ENCODE measurements at regions not wholly inside any gene's neighbourhood (a gene's known extent, or its start where the extent isn't known, plus 50 kb on each side); places are given as distances from the start of the nearest gene placed in this dataset.

GRCh38 chr2:176755537-176756135 lies 457.0 kb upstream of the HNRNPA3 start:
- Mint-ChIP-seq H3K4me3 (ENCODE audit: unreplicated experiment) (no peak overlapping the region), H3K27me3 (ENCODE audit: unreplicated experiment) (peaks cover 3% of the 10 kb centered on the region), H3K9me3 (ENCODE audit: unreplicated experiment) (no peaks in the 10 kb centered on the region), H3K36me3 (ENCODE audit: unreplicated experiment) (no peaks in the 10 kb centered on the region), H3K27ac (ENCODE audit: unreplicated experiment) (no peak overlapping the region), H3K4me1 (ENCODE audit: low read depth, unreplicated experiment) (no peaks in the 10 kb centered on the region)
- no peak for DNase-seq
- TF ChIP-seq CTCF (IDR thresholded peaks at IDR 0.05; ENCODE audit: partially characterized antibody, unreplicated experiment), result no peak

GRCh38 chr2:176758426-176758825 lies 454.2 kb upstream of the HNRNPA3 start:
- Mint-ChIP-seq H3K27ac (ENCODE audit: unreplicated experiment) (no peak overlapping the region), H3K4me1 (ENCODE audit: low read depth, unreplicated experiment) (no peaks in the 10 kb centered on the region), H3K36me3 (ENCODE audit: unreplicated experiment) (no peaks in the 10 kb centered on the region), H3K9me3 (ENCODE audit: unreplicated experiment) (no peaks in the 10 kb centered on the region), H3K4me3 (ENCODE audit: unreplicated experiment) (no peak overlapping the region), H3K27me3 (ENCODE audit: unreplicated experiment) (peaks cover 3% of the 10 kb centered on the region)
- no peak for TF ChIP-seq CTCF (IDR thresholded peaks at IDR 0.05; ENCODE audit: partially characterized antibody, unreplicated experiment)
- no peak for DNase-seq

- Mint-ChIP-seq H3K36me3 (ENCODE audit: unreplicated experiment) (no peaks in the 10 kb centered on the region), H3K4me3 (ENCODE audit: unreplicated experiment) (no peak overlapping the region), H3K9me3 (ENCODE audit: unreplicated experiment) (no peaks in the 10 kb centered on the region), H3K27ac (ENCODE audit: unreplicated experiment) (no peak overlapping the region), H3K27me3 (ENCODE audit: unreplicated experiment) (no peaks in the 10 kb centered on the region), H3K4me1 (ENCODE audit: low read depth, unreplicated experiment) (no peaks in the 10 kb centered on the region)
- TF ChIP-seq CTCF (IDR thresholded peaks at IDR 0.05; ENCODE audit: partially characterized antibody, unreplicated experiment), result no peak
- no peak for DNase-seq
Observed at GRCh38 chr2:176760439-176760838, 452.2 kb upstream of the HNRNPA3 start.

- Mint-ChIP-seq H3K27me3 (ENCODE audit: unreplicated experiment) (no peaks in the 10 kb centered on the region), H3K27ac (ENCODE audit: unreplicated experiment) (no peak overlapping the region), H3K4me1 (ENCODE audit: low read depth, unreplicated experiment) (no peaks in the 10 kb centered on the region), H3K4me3 (ENCODE audit: unreplicated experiment) (no peak overlapping the region), H3K36me3 (ENCODE audit: unreplicated experiment) (no peaks in the 10 kb centered on the region), H3K9me3 (ENCODE audit: unreplicated experiment) (no peaks in the 10 kb centered on the region)
- DNase-seq, result no peak
- no peak for TF ChIP-seq CTCF (IDR thresholded peaks at IDR 0.05; ENCODE audit: partially characterized antibody, unreplicated experiment)
Observed at GRCh38 chr2:176763130-176763529, 449.5 kb upstream of the HNRNPA3 start.

GRCh38 chr2:176763851-176764404 lies 448.7 kb upstream of the HNRNPA3 start:
- no peak for DNase-seq
- H3K27me3 Mint-ChIP-seq (ENCODE audit: unreplicated experiment), result no peaks in the 10 kb centered on the region
- no peaks in the 10 kb centered on the region for H3K9me3 Mint-ChIP-seq (ENCODE audit: unreplicated experiment)
- H3K27ac Mint-ChIP-seq (ENCODE audit: unreplicated experiment), result no peak overlapping the region
- H3K4me1 Mint-ChIP-seq (ENCODE audit: low read depth, unreplicated experiment), result no peaks in the 10 kb centered on the region
- no peak overlapping the region for H3K4me3 Mint-ChIP-seq (ENCODE audit: unreplicated experiment)
- TF ChIP-seq CTCF (IDR thresholded peaks at IDR 0.05; ENCODE audit: partially characterized antibody, unreplicated experiment), result no peak
- H3K36me3 Mint-ChIP-seq (ENCODE audit: unreplicated experiment), result no peaks in the 10 kb centered on the region
